ENCODE measurements at regions not wholly inside any gene's neighbourhood (a gene's known extent, or its start where the extent isn't known, plus 50 kb on each side); places are given as distances from the start of the nearest gene placed in this dataset.

DNA sequence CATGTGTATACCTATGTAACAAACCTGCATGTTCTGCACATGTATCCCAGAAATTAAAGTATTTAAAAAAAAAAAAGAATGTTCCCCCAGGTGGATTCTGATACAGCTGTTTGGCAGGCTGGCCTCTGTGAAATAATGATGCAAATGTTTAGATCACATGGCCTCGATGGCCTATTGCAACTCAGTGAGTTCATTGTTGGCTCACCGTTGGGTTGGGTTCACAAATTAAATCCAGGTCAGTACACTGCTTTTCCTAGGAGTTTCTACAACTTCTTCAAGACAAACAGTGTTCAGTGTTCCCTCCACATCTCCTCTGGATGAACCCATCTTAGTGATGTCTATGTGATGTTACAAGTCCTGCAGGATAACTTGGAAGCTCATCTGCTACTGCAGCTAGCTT is 58.3 kb upstream of the STXBP6 start:
- intact Hi-C loops (cut with micrococcal nuclease): no loop called here
- Histone ChIP-seq H3K27ac (ENCODE audit: insufficient read depth, low read depth, low read length) (no peak overlapping the region), H3K4me2 (ENCODE audit: insufficient read depth, low read length) (no peak overlapping the region), H3K4me1 (ENCODE audit: control insufficient read depth, extremely low read depth, insufficient read depth, low read length) (no peaks in the 10 kb centered on the region), H3K9me3 (replicated peaks; ENCODE audit: control insufficient read depth, insufficient read depth, low read length) (no peaks in the 10 kb centered on the region), H4K20me1 (replicated peaks; ENCODE audit: control insufficient read depth, extremely low read depth, insufficient read depth, low read length) (no peaks in the 10 kb centered on the region), H3K27me3 (ENCODE audit: control insufficient read depth in 2 of 2, insufficient read depth in 2 of 2, low read length in 2 of 2) (no peaks in the 10 kb centered on the region), H3K9me1 (replicated peaks; ENCODE audit: control insufficient read depth, extremely low read depth, insufficient read depth, low read length) (no peaks in the 10 kb centered on the region), H3K79me2 (ENCODE audit: control insufficient read depth, insufficient read depth, low read length) (no peaks in the 10 kb centered on the region), H3K9ac (replicated peaks; ENCODE audit: extremely low read depth, insufficient read depth, low read length) (no peak overlapping the region), H3K4me3 (replicated peaks in 1 of 3; ENCODE audit: insufficient read depth in 1 of 3, low read depth in 1 of 3, low read length in 3 of 3) (no peak overlapping the region), H3K36me3 (ENCODE audit: control insufficient read depth in 2 of 2, extremely low read depth in 1 of 2, insufficient read depth in 2 of 2, low read length in 2 of 2) (no peaks in the 10 kb centered on the region), H2AFZ (ENCODE audit: low read depth, low read length) (no peak overlapping the region)
- dilution Hi-C loops (cut with MboI; ENCODE audit: extremely low pct_ligation_motif_present, low sequenced_read_pairs): no loop called here
- ChIA-PET POLR2A (no interaction called here), CTCF (no interaction called here)
- DNase-seq (ENCODE audit: low read depth, low spot score): no peak
- BruUV-seq (replicated peaks): no TSS peak
- no peak for FAIRE-seq
- TF ChIP-seq MYC (IDR thresholded peaks at IDR 0.05; ENCODE audit: low read depth, low read length): no peak
- no peak for TF ChIP-seq EZH2 (IDR thresholded peaks at IDR 0.05; ENCODE audit: borderline replicate concordance, low read depth, low read length, severe bottlenecking)
- TF ChIP-seq POLR2AphosphoS5 (IDR thresholded peaks at IDR 0.05; ENCODE audit: insufficient read depth, low read depth, low read length): no peak
- TF ChIP-seq FOS (IDR thresholded peaks at IDR 0.05; ENCODE audit: borderline replicate concordance, insufficient read depth, low read length): no peak
- TF ChIP-seq, protein P1, sequence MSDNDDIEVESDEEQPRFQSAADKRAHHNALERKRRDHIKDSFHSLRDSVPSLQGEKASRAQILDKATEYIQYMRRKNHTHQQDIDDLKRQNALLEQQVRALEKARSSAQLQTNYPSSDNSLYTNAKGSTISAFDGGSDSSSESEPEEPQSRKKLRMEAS (IDR thresholded peaks at IDR 0.05; ENCODE audit: insufficient read depth, insufficient read length): no peak
- no peak for TF ChIP-seq POLR2A (IDR thresholded peaks at IDR 0.05; ENCODE audit: low read depth, low read length)

DNA sequence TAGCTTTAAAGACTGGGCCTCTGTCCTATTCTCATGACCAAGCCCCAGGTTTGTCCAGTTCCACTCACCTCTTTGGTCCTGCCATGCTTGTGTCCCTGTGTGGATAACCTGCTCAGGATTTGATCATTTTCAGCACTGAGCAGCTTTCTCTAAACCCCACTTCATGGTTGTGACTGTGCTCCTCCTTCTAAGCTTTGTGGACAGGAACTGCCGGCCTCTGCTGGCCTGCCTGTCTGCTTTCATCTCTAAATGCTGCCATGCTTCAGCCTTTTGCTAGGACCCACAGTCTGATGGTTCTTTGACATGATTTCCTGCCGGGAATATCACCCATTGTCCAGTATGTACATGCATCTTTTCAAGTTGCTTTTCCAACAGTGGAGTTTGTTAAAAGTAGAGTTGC is 53.9 kb upstream of the STXBP6 start:
- no peak overlapping the region for H2AFZ ChIP-seq (ENCODE audit: low read depth, low read length)
- CTCF ChIA-PET: no interaction called here
- BruUV-seq (replicated peaks): no TSS peak
- H3K27ac ChIP-seq (ENCODE audit: insufficient read depth, low read depth, low read length): no peak overlapping the region
- TF ChIP-seq MYC (IDR thresholded peaks at IDR 0.05; ENCODE audit: low read depth, low read length): no peak
- no peak for TF ChIP-seq POLR2AphosphoS5 (IDR thresholded peaks at IDR 0.05; ENCODE audit: insufficient read depth, low read depth, low read length)
- no peak for TF ChIP-seq POLR2A (IDR thresholded peaks at IDR 0.05; ENCODE audit: low read depth, low read length)
- TF ChIP-seq JUN (IDR thresholded peaks at IDR 0.05; ENCODE audit: borderline replicate concordance, insufficient read depth, insufficient read length, low read depth): no peak
- TF ChIP-seq, protein P1 (IDR thresholded peaks at IDR 0.05; ENCODE audit: insufficient read depth, insufficient read length): no peak
- no peak for TF ChIP-seq FOS (IDR thresholded peaks at IDR 0.05; ENCODE audit: borderline replicate concordance, insufficient read depth, low read length)
- no peak for TF ChIP-seq GATA2 (IDR thresholded peaks at IDR 0.05; ENCODE audit: insufficient read depth, insufficient read length, low read depth, low read length)
- TF ChIP-seq, protein P2, sequence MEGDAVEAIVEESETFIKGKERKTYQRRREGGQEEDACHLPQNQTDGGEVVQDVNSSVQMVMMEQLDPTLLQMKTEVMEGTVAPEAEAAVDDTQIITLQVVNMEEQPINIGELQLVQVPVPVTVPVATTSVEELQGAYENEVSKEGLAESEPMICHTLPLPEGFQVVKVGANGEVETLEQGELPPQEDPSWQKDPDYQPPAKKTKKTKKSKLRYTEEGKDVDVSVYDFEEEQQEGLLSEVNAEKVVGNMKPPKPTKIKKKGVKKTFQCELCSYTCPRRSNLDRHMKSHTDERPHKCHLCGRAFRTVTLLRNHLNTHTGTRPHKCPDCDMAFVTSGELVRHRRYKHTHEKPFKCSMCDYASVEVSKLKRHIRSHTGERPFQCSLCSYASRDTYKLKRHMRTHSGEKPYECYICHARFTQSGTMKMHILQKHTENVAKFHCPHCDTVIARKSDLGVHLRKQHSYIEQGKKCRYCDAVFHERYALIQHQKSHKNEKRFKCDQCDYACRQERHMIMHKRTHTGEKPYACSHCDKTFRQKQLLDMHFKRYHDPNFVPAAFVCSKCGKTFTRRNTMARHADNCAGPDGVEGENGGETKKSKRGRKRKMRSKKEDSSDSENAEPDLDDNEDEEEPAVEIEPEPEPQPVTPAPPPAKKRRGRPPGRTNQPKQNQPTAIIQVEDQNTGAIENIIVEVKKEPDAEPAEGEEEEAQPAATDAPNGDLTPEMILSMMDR (IDR thresholded peaks at IDR 0.05; ENCODE audit: extremely low read depth in 1 of 2, insufficient read depth in 1 of 2, low read depth in 1 of 2, low read length in 2 of 2): no peak
- no peak for TF ChIP-seq EZH2 (IDR thresholded peaks at IDR 0.05; ENCODE audit: borderline replicate concordance, low read depth, low read length, severe bottlenecking)
- no peaks in the 10 kb centered on the region for H3K27me3 ChIP-seq (ENCODE audit: control insufficient read depth in 2 of 2, insufficient read depth in 2 of 2, low read length in 2 of 2)
- H4K20me1 ChIP-seq (replicated peaks; ENCODE audit: control insufficient read depth, extremely low read depth, insufficient read depth, low read length): no peaks in the 10 kb centered on the region
- no peaks in the 10 kb centered on the region for H3K79me2 ChIP-seq (ENCODE audit: control insufficient read depth, insufficient read depth, low read length)
- no peaks in the 10 kb centered on the region for H3K4me1 ChIP-seq (ENCODE audit: control insufficient read depth, extremely low read depth, insufficient read depth, low read length)
- no peak for FAIRE-seq
- H3K36me3 ChIP-seq (ENCODE audit: control insufficient read depth in 2 of 2, extremely low read depth in 1 of 2, insufficient read depth in 2 of 2, low read length in 2 of 2): no peaks in the 10 kb centered on the region
- no peaks in the 10 kb centered on the region for H3K9me3 ChIP-seq (replicated peaks; ENCODE audit: control insufficient read depth, insufficient read depth, low read length)
- no peak overlapping the region for H3K4me3 ChIP-seq (replicated peaks in 1 of 3; ENCODE audit: insufficient read depth in 1 of 3, low read depth in 1 of 3, low read length in 3 of 3)
- no peak for DNase-seq (ENCODE audit: low read depth, low spot score)
- no peak overlapping the region for H3K9ac ChIP-seq (replicated peaks; ENCODE audit: extremely low read depth, insufficient read depth, low read length)
- POLR2A ChIA-PET: no interaction called here
- intact Hi-C loops (cut with micrococcal nuclease): no loop called here
- H3K4me2 ChIP-seq (ENCODE audit: insufficient read depth, low read length): no peak overlapping the region
- no peaks in the 10 kb centered on the region for H3K9me1 ChIP-seq (replicated peaks; ENCODE audit: control insufficient read depth, extremely low read depth, insufficient read depth, low read length)
- dilution Hi-C loops (cut with MboI; ENCODE audit: extremely low pct_ligation_motif_present, low sequenced_read_pairs): no loop called here
